HCT116 (cell line): ENCODE measurements at regions not wholly inside any gene's neighbourhood (a gene's known extent, or its start where the extent isn't known, plus 50 kb on each side); places are given as distances from the start of the nearest gene placed in this dataset.

Experiments used
- ATAC-seq: fragments of 200-7000 bp; cut with Tn5 transposase; 2 replicates; pipeline ENCODE4 v1.9.1; 2020; ENCODE audit warnings: mild to moderate bottlenecking, moderate library complexity
- BruUV-seq: library from RNA; stranded (reverse); fragments of 400-500 nt; replicated peaks from 2 replicates; lab custom pipeline; 2021; lab: Mats Ljungman, UMichigan
- CTCF ChIA-PET: fragments of 300-600 bp; sonication (Branson Sonifier 250); formaldehyde crosslinking; loops from one replicate; lab custom pipeline; 2021; ENCODE audit warnings: antibody characterized with exemption; lab: Charles Lee
- POLR2A ChIA-PET: fragments of 300-600, 350-600 bp; sonication (Branson Sonifier 250); formaldehyde crosslinking; loops from one replicate; lab custom pipeline; 2021; ENCODE audit warnings: antibody characterized with exemption; lab: Charles Lee
- RAD21 ChIA-PET, 2 experiments: fragments of 300-600 bp; sonication (Branson Sonifier 250); formaldehyde crosslinking; loops; one replicate each; lab custom pipeline; 2023; ENCODE audit warnings: low total read pairs in 2 of 2; ENCODE audit not compliant: uncharacterized antibody in 2 of 2, unreplicated experiment in 2 of 2, low non-redundant PET in 1 of 2; lab: Charles Lee
- DNase-seq: peaks from one replicate; pipeline ENCODE4 v3.0.0-alpha.2; 2010; ENCODE audit warnings: low read depth, low spot score
- H2AFZ ChIP-seq: fragments of 200-600 bp; shearing (Covaris generic), sonication (generic); 2 replicates; pipeline ENCODE4 v1.6.1; 2017; ENCODE audit warnings: low read depth, mixed run types, mixed read lengths, antibody characterized with exemption, low read length; ENCODE audit not compliant: poor library complexity, severe bottlenecking
- H3K27ac ChIP-seq: 2 replicates; pipeline ENCODE4 v1.5.1; 2012; ENCODE audit warnings: low read depth, low read length
- H3K27me3 ChIP-seq: fragments of 200-600 bp; sonication (generic); 2 replicates; pipeline ENCODE4 v1.6.1; 2016; ENCODE audit warnings: mixed run types, low read length, mixed read lengths; ENCODE audit not compliant: insufficient read depth
- H3K36me3 ChIP-seq, 2 experiments: fragments of 200-500 bp in 1 of 2; fragments of 200-600 bp in 1 of 2; sonication (Bioruptor generic) in 1 of 2; sonication (generic) in 1 of 2; 2 replicates each; pipeline versions ENCODE4 v1.5.1 to v1.6.1; 2014 to 2016; ENCODE audit warnings: low read length in 2 of 2, inconsistent platforms in 1 of 2, mixed read lengths in 1 of 2, mixed run types in 1 of 2; ENCODE audit not compliant: insufficient read depth in 2 of 2, control insufficient read depth in 1 of 2
- H3K4me1 ChIP-seq, 2 experiments: fragments of 200-600 bp in 1 of 2; sonication (generic) in 1 of 2; 2 replicates each; pipeline versions ENCODE4 v1.5.1 to v1.6.1; 2012 to 2017; ENCODE audit warnings: low read length in 2 of 2, inconsistent platforms in 1 of 2, mild to moderate bottlenecking in 1 of 2, mixed read lengths in 1 of 2, mixed run types in 1 of 2, moderate library complexity in 1 of 2; ENCODE audit not compliant: insufficient read depth in 2 of 2, control insufficient read depth in 1 of 2
- H3K4me2 ChIP-seq: fragments of 200-600 bp; sonication (generic); 2 replicates; pipeline ENCODE4 v1.6.1; 2017; ENCODE audit warnings: mixed run types, low read length, mixed read lengths
- H3K4me3 ChIP-seq, 2 experiments: fragments of 200-600 bp in 1 of 2; sonication (generic) in 1 of 2; replicated peaks in 1 of 2; 2 replicates each; pipeline ENCODE4 v1.5.1; 2011 to 2016; ENCODE audit warnings: low read length in 2 of 2, control low read depth in 1 of 2, low read depth in 1 of 2, mild to moderate bottlenecking in 1 of 2, mixed read lengths in 1 of 2, mixed run types in 1 of 2
- H3K79me2 ChIP-seq: fragments of 200-600 bp; sonication (generic); 2 replicates; pipeline ENCODE4 v1.6.1; 2017; ENCODE audit warnings: mild to moderate bottlenecking, mixed run types, low read length, moderate library complexity, mixed read lengths; ENCODE audit not compliant: insufficient read depth
- H3K9ac ChIP-seq: fragments of 200-600 bp; sonication (generic); 2 replicates; pipeline ENCODE4 v1.6.1; 2016; ENCODE audit warnings: low read length, mixed read lengths
- H3K9me2 ChIP-seq: fragments of 200-600 bp; sonication (generic), shearing (Covaris generic); 2 replicates; pipeline ENCODE4 v1.6.1; 2017; ENCODE audit warnings: mixed run types, mild to moderate bottlenecking, moderate library complexity; ENCODE audit not compliant: insufficient read depth
- H3K9me3 ChIP-seq, 2 experiments: fragments of 200-500 bp in 1 of 2; fragments of 200-600 bp in 1 of 2; sonication (Bioruptor generic) in 1 of 2; sonication (generic) in 1 of 2; 2 replicates each; pipeline ENCODE4 v1.6.1; 2014 to 2017; ENCODE audit warnings: low read length in 2 of 2, mixed read lengths in 2 of 2, inconsistent platforms in 1 of 2, low read depth in 1 of 2, mild to moderate bottlenecking in 1 of 2, mixed run types in 1 of 2, moderate library complexity in 1 of 2; ENCODE audit not compliant: control insufficient read depth in 1 of 2, insufficient read depth in 1 of 2
- H4K20me1 ChIP-seq: fragments of 200-600 bp; sonication (generic), shearing (Covaris generic); 2 replicates; pipeline ENCODE4 v1.6.1; 2017; ENCODE audit warnings: mixed run types, mild to moderate bottlenecking, moderate library complexity; ENCODE audit not compliant: insufficient read depth
- ATF3 ChIP-seq: IDR thresholded peaks from 2 replicates; pipeline ENCODE4 v1.6.1; 2012
- CBX3 ChIP-seq: IDR thresholded peaks from 2 replicates; pipeline ENCODE4 v1.6.1; 2012; ENCODE audit warnings: low read depth
- CEBPB ChIP-seq: IDR thresholded peaks from 2 replicates; pipeline ENCODE4 v1.6.1; 2012; ENCODE audit warnings: low read depth
- EGR1 ChIP-seq: IDR thresholded peaks from 2 replicates; pipeline ENCODE4 v1.6.1; 2012; ENCODE audit warnings: low read depth
- ELF1 ChIP-seq: IDR thresholded peaks from 2 replicates; pipeline ENCODE4 v1.6.1; 2012; ENCODE audit warnings: low read depth, borderline replicate concordance
- EZH2 ChIP-seq: fragments of 200-600 bp; sonication (generic); IDR thresholded peaks from 2 replicates; pipeline ENCODE4 v1.6.1; 2017; ENCODE audit warnings: antibody characterized with exemption, mixed run types
- EZH2phosphoT487 ChIP-seq: fragments of 200-600 bp; IDR thresholded peaks from 2 replicates; pipeline ENCODE4 v1.6.1; 2018; ENCODE audit warnings: antibody characterized with exemption, borderline replicate concordance
- FOSL1 ChIP-seq: IDR thresholded peaks from 2 replicates; pipeline ENCODE4 v1.6.1; 2012; ENCODE audit warnings: low read depth
- JUND ChIP-seq: IDR thresholded peaks from 2 replicates; pipeline ENCODE4 v1.6.1; 2012
- POLR2A ChIP-seq: IDR thresholded peaks from 2 replicates; pipeline ENCODE4 v1.7.0; 2011; ENCODE audit warnings: borderline replicate concordance; ENCODE audit not compliant: insufficient read depth, insufficient read length; ENCODE audit errors: extremely low read depth
- POLR2AphosphoS5 ChIP-seq: IDR thresholded peaks from 2 replicates; pipeline ENCODE4 v1.6.1; 2011; ENCODE audit warnings: mild to moderate bottlenecking, low read depth, low read length, moderate library complexity
- SIN3A ChIP-seq: IDR thresholded peaks from 2 replicates; pipeline ENCODE4 v1.6.1; 2012; ENCODE audit warnings: low read depth
- SP1 ChIP-seq: IDR thresholded peaks from 2 replicates; pipeline ENCODE4 v1.6.1; 2012; ENCODE audit warnings: low read depth
- SRF ChIP-seq: IDR thresholded peaks from 2 replicates; pipeline ENCODE4 v1.6.1; 2012; ENCODE audit warnings: low read depth
- TCF7L2 ChIP-seq: IDR thresholded peaks from 2 replicates; pipeline ENCODE4 v1.7.0; 2011; ENCODE audit warnings: borderline replicate concordance, inconsistent platforms; ENCODE audit not compliant: insufficient read depth, insufficient read length; ENCODE audit errors: extremely low read depth
- ZFX ChIP-seq: fragments of 450-650 bp; IDR thresholded peaks from 2 replicates; pipeline ENCODE4 v1.6.1; 2017
- ZNF274 ChIP-seq: fragments of 200-500 bp; sonication (Bioruptor generic); IDR thresholded peaks from 2 replicates; pipeline ENCODE4 v1.6.1; 2014; ENCODE audit warnings: mild to moderate bottlenecking, low read depth, low read length, inconsistent platforms
- intact Hi-C: fragments of 100-400 bp; cut with micrococcal nuclease; formaldehyde crosslinking; loops from 2 replicates; pipeline ENCODE4 v1.10.0; 2022
- TF ChIP-seq, protein P1 (sequence below): IDR thresholded peaks from 2 replicates; pipeline ENCODE4 v1.6.1; 2011; ENCODE audit warnings: mild to moderate bottlenecking, low read length, moderate library complexity; ENCODE audit not compliant: insufficient replicate concordance; ENCODE audit errors: extremely low read depth

DNA sequence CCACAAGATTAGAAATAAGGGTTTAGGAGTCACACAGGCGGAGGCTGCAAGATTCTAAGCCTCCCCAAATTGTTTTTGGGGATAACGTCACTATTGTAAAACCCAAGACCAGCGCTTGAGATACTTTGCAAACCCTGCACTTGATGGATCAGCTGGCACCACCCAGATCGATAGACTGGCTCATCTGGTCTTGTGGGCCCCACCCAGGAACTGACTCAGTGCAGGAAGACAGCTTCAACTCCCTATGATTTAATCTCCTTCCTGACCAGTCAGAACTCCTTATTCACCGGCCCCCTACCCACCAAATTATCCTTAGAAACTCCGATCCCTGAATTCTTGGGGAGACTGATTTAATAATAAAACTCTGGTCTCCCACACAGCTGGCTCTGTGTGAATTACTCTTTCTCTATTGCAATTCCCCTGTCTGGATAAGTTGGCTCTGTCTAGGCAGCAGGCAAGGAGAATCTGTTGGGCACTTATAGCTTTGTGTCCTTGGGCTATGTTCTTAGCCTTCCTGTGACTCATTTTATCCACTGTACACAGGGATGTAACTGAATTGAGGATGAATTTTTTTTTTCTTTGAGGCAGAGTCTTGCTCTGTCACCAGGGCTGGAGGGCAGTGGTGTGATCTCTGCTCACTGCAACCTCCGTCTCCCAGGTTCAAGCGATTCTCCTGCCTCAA lies 64.4 kb upstream of the CARD11 start:
- no peak overlapping the region for H2AFZ ChIP-seq
- no peaks in the 10 kb centered on the region for H3K27me3 ChIP-seq
- DNase-seq (no peak), ATAC-seq (no peak)
- CTCF ChIA-PET = no interaction called here
- intact Hi-C loops = no loop called here
- no peaks in the 10 kb centered on the region for H3K36me3 ChIP-seq
- POLR2A ChIA-PET = no interaction called here
- no peaks in the 10 kb centered on the region for H3K79me2 ChIP-seq
- BruUV-seq = no TSS peak
- no peak overlapping the region for H3K9ac ChIP-seq
- H3K4me2 ChIP-seq = peak overlapping the region; percentile 27; the same call in 1 of the 2 replicates
- RAD21 ChIA-PET = no interaction called here
- H3K9me2 ChIP-seq = no peaks in the 10 kb centered on the region
- no peak overlapping the region for H3K4me3 ChIP-seq
- H4K20me1 ChIP-seq = no peaks in the 10 kb centered on the region
- no peak overlapping the region for H3K27ac ChIP-seq
- H3K9me3 ChIP-seq = no peaks in the 10 kb centered on the region
- peaks cover 0 to 7% of the 10 kb centered on the region in 2 experiments; a peak in 2 of 4 replicates for H3K4me1 ChIP-seq
- TF ChIP-seq SP1 (peak; percentile 43; the same call in 1 of the 2 replicates), TCF7L2 (no peak), FOSL1 (peak; percentile 54), JUND (peak; percentile 45), EZH2 (no peak)
- TF ChIP-seq, all 23 proteins: peak for 3

DNA sequence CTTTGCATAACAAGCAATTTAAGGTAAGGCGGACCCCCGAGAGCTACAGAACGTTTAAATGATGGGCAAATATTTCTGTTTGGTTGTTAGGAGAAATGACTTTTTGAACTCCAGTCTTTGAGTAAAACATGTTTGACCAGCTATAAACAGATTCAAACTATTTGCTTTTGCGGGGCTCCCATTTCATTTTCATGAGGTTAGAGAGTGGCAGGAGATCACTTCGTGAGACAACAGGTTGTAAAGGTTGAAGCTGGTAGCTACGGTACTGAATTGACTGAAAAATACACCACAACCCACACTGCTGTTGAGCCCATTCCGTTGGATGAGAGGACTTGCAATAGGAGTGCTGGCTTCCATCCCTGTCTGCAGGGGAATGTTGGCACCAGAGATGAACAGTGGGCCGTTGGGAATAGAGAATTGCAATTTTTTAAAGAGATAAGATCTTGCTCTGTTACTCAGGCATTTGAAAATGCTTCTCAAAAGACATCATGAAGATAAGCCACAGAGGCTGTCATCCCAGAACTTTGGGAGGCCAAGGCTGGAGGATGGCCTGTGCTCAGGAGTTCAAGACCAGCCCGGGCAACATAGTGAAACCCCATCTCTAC lies 65.7 kb upstream of the CARD11 start:
- H3K27ac ChIP-seq = no peak overlapping the region
- POLR2A ChIA-PET = no interaction called here
- H4K20me1 ChIP-seq = no peaks in the 10 kb centered on the region

More for the DNA sequence above, 65.7 kb upstream of the CARD11 start:
- H3K79me2 ChIP-seq = no peaks in the 10 kb centered on the region
- CTCF ChIA-PET = no interaction called here
- TF ChIP-seq POLR2AphosphoS5 (no peak), EGR1 (no peak), CEBPB (no peak), ZFX (no peak), EZH2 (no peak), ELF1 (no peak), POLR2A (no peak), JUND (no peak), EZH2phosphoT487 (no peak), SRF (no peak), TCF7L2 (no peak), ATF3 (no peak), CBX3 (no peak), ZNF274 (no peak), SIN3A (no peak)
- TF ChIP-seq, protein P1, sequence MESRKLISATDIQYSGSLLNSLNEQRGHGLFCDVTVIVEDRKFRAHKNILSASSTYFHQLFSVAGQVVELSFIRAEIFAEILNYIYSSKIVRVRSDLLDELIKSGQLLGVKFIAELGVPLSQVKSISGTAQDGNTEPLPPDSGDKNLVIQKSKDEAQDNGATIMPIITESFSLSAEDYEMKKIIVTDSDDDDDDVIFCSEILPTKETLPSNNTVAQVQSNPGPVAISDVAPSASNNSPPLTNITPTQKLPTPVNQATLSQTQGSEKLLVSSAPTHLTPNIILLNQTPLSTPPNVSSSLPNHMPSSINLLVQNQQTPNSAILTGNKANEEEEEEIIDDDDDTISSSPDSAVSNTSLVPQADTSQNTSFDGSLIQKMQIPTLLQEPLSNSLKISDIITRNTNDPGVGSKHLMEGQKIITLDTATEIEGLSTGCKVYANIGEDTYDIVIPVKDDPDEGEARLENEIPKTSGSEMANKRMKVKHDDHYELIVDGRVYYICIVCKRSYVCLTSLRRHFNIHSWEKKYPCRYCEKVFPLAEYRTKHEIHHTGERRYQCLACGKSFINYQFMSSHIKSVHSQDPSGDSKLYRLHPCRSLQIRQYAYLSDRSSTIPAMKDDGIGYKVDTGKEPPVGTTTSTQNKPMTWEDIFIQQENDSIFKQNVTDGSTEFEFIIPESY = no peak
- ATAC-seq (no peak), DNase-seq (no peak)
- H2AFZ ChIP-seq = no peak overlapping the region
- no TSS peak for BruUV-seq
- intact Hi-C loops = no loop called here
- H3K9me2 ChIP-seq = no peaks in the 10 kb centered on the region
- RAD21 ChIA-PET = interaction anchor here in 1 of 2 experiments (0.8 kb wide), 1 partner anchor 48 kb away, joined by 3 read pairs; no protein-coding TSS in a partner anchor
- H3K27me3 ChIP-seq = no peaks in the 10 kb centered on the region
- no peak overlapping the region for H3K9ac ChIP-seq
- H3K9me3 ChIP-seq = no peaks in the 10 kb centered on the region
- no peak overlapping the region for H3K4me3 ChIP-seq
- H3K4me1 ChIP-seq = peaks cover 0 to 7% of the 10 kb centered on the region in 2 experiments; a peak in 2 of 4 replicates
- no peak overlapping the region for H3K4me2 ChIP-seq
- H3K36me3 ChIP-seq = no peaks in the 10 kb centered on the region
